Sigmoid colon (tissue), 4 donors: ENCODE measurements at regions not wholly inside any gene's neighbourhood (a gene's known extent, or its start where the extent isn't known, plus 50 kb on each side); places are given as distances from the start of the nearest gene placed in this dataset.

Source experiments
- EP300 ChIP-seq, 4 donors: sonication (generic); formaldehyde crosslinking; IDR thresholded peaks; one replicate each; pipeline ENCODE4 v1.6.1; 2017; ENCODE audit warnings: antibody characterized with exemption in 4 of 4
- POLR2AphosphoS5 ChIP-seq, 4 donors: sonication (generic); formaldehyde crosslinking; IDR thresholded peaks; one replicate each; pipeline ENCODE4 v1.6.1; 2017; ENCODE audit warnings: antibody characterized with exemption in 4 of 4
- TF ChIP-seq, protein P1 (sequence below), 4 experiments: fragments of 450-650 bp in 3 of 4; fragments of 200-600 bp in 1 of 4; IDR thresholded peaks; one replicate each; pipeline ENCODE4 v1.5.1; 2016 to 2019; ENCODE audit warnings: antibody characterized with exemption in 4 of 4, mild to moderate bottlenecking in 3 of 4, moderate library complexity in 2 of 4

- TF ChIP-seq, protein P1, sequence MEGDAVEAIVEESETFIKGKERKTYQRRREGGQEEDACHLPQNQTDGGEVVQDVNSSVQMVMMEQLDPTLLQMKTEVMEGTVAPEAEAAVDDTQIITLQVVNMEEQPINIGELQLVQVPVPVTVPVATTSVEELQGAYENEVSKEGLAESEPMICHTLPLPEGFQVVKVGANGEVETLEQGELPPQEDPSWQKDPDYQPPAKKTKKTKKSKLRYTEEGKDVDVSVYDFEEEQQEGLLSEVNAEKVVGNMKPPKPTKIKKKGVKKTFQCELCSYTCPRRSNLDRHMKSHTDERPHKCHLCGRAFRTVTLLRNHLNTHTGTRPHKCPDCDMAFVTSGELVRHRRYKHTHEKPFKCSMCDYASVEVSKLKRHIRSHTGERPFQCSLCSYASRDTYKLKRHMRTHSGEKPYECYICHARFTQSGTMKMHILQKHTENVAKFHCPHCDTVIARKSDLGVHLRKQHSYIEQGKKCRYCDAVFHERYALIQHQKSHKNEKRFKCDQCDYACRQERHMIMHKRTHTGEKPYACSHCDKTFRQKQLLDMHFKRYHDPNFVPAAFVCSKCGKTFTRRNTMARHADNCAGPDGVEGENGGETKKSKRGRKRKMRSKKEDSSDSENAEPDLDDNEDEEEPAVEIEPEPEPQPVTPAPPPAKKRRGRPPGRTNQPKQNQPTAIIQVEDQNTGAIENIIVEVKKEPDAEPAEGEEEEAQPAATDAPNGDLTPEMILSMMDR (IDR thresholded peaks at IDR 0.05) = no peak
- TF ChIP-seq EP300 (IDR thresholded peaks at IDR 0.05) (no peak), POLR2AphosphoS5 (IDR thresholded peaks at IDR 0.05) (no peak)
Observed at GRCh38 chr5:118257066-118257465, 731.3 kb downstream of the DTWD2 start.
